Suprapubic skin (tissue), 4 donors: ENCODE measurements at regions not wholly inside any gene's neighbourhood (a gene's known extent, or its start where the extent isn't known, plus 50 kb on each side); places are given as distances from the start of the nearest gene placed in this dataset.

ENCODE experiments used
- DNase-seq, 2 donors: peaks; one replicate each; pipeline ENCODE4 v3.0.0-alpha.2; 2019; ENCODE audit warnings: low spot score in 2 of 2
- H3K27ac ChIP-seq: fragments of 200-600 bp; sonication (generic); one replicate; pipeline ENCODE4 v1.5.1; 2019
- H3K27me3 ChIP-seq: fragments of 200-600 bp; sonication (generic); one replicate; pipeline ENCODE4 v1.5.1; 2019
- H3K36me3 ChIP-seq: fragments of 200-600 bp; sonication (generic); one replicate; pipeline ENCODE4 v1.5.1; 2019
- H3K4me1 ChIP-seq: fragments of 200-600 bp; sonication (generic); one replicate; pipeline ENCODE4 v1.5.1; 2019
- H3K4me3 ChIP-seq: fragments of 200-600 bp; sonication (generic); one replicate; pipeline ENCODE4 v1.5.1; 2019; ENCODE audit warnings: mild to moderate bottlenecking
- H3K9me3 ChIP-seq: fragments of 200-600 bp; sonication (generic); one replicate; pipeline ENCODE4 v1.5.1; 2019
- CTCF ChIP-seq, 2 donors: fragments of 200-600 bp in 1 of 2; fragments of 450-650 bp in 1 of 2; sonication (generic) in 1 of 2; IDR thresholded peaks; one replicate each; pipeline ENCODE4 v1.5.1; 2016 to 2019; ENCODE audit warnings: antibody characterized with exemption in 2 of 2, mild to moderate bottlenecking in 1 of 2, moderate library complexity in 1 of 2
- EP300 ChIP-seq: sonication (generic); formaldehyde crosslinking; IDR thresholded peaks from one replicate; pipeline ENCODE4 v1.6.1; 2017; ENCODE audit warnings: antibody characterized with exemption
- POLR2A ChIP-seq, 2 donors: fragments of 450-650 bp; IDR thresholded peaks; one replicate each; pipeline ENCODE4 v1.6.1; 2017; ENCODE audit warnings: antibody characterized with exemption in 2 of 2, mild to moderate bottlenecking in 2 of 2, moderate library complexity in 2 of 2
- POLR2AphosphoS5 ChIP-seq, 3 donors: sonication (generic); formaldehyde crosslinking; IDR thresholded peaks; one replicate each; pipeline ENCODE4 v1.6.1; 2017; ENCODE audit warnings: antibody characterized with exemption in 3 of 3
- WGBS: methylation state at CpG from one replicate; pipeline ENCODE4 v1.1.5; 2018; 5-methylcytosine and 5-hydroxymethylcytosine counted together

GRCh38 chr7:125247514-125248098 is 318.0 kb upstream of the POT1 start:
- Histone ChIP-seq H3K36me3 (no peaks in the 10 kb centered on the region), H3K27ac (no peak overlapping the region), H3K4me3 (no peak overlapping the region), H3K4me1 (no peaks in the 10 kb centered on the region), H3K9me3 (no peaks in the 10 kb centered on the region), H3K27me3 (no peaks in the 10 kb centered on the region)
- TF ChIP-seq CTCF (IDR thresholded peaks at IDR 0.05) (no peak), EP300 (no peak), POLR2AphosphoS5 (IDR thresholded peaks at IDR 0.05) (no peak), POLR2A (IDR thresholded peaks at IDR 0.05) (no peak)
- 93% methylated on average over 1 of the region's 1 CpG for WGBS
- no peak for DNase-seq

DNA sequence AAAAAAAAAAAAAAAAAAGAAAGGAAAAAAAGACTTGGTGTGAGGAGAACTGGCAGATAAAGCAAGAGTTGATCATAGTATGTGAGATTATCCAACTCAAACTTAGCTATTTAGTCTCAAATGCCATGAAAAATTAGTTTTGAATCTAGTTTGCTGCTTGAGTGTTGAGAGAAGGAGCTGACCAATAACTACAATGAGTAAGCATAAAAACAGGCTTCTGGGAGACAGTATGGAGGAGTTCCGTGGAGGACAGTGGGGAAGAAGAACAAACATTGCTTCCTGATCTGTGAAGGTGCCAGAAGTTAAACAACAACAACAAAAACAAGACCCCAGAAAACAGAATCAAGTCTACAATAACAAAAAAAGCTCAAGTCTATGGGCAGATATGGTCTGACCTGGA is 317.1 kb upstream of the POT1 start:
- DNase-seq = no peak
- TF ChIP-seq EP300 (no peak), CTCF (IDR thresholded peaks at IDR 0.05) (no peak), POLR2AphosphoS5 (IDR thresholded peaks at IDR 0.05) (no peak), POLR2A (IDR thresholded peaks at IDR 0.05) (no peak)
- WGBS = 71% methylated on average over 1 of the region's 1 CpG
- H3K4me3 ChIP-seq = no peak overlapping the region
- H3K27ac ChIP-seq = no peak overlapping the region
- no peaks in the 10 kb centered on the region for H3K4me1 ChIP-seq
- no peaks in the 10 kb centered on the region for H3K9me3 ChIP-seq
- no peaks in the 10 kb centered on the region for H3K27me3 ChIP-seq
- H3K36me3 ChIP-seq = no peaks in the 10 kb centered on the region

DNA sequence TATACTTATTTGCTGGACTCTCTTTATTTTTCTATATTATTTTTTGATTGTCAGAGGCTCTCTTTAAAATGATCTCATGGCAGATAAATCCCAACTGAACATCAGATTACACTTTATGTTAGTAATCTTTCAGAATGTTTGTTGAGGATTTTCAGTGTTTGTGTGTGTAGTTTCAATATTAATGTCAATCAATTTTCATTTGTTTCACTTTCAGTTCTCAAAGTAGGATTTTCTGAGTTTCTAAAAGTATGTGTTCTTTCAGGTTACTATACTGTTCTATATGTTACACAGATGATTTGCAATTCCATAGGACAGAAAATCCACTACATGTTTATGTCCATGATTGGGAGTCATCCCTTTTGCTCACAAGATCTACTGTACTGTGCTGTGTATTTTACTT is 311.9 kb upstream of the POT1 start:
- Histone ChIP-seq H3K27ac (no peak overlapping the region), H3K4me3 (no peak overlapping the region), H3K36me3 (no peaks in the 10 kb centered on the region), H3K9me3 (no peaks in the 10 kb centered on the region), H3K4me1 (no peaks in the 10 kb centered on the region), H3K27me3 (no peaks in the 10 kb centered on the region)
- TF ChIP-seq POLR2A (IDR thresholded peaks at IDR 0.05) (no peak), EP300 (no peak), POLR2AphosphoS5 (IDR thresholded peaks at IDR 0.05) (no peak), CTCF (IDR thresholded peaks at IDR 0.05) (no peak)
- no peak for DNase-seq

DNA sequence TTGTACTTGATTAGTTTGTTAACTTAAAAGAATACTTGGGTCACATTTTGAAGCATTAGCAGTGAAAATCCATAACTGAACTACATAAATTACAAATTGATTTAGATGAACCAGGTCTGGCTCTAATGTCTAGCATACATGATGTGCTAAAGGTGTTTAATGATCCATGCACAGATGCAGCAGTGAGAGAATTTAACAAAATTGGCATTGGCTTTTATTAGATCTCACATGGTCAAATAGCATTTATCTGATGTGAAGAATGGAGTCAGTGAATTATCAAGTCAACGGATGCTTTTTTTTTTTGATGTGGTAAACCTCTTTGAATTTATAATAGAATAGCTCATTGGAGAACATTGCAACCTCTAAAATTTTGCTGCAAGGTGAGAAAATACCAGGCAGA is 293.0 kb upstream of the POT1 start:
- no peak overlapping the region for H3K27ac ChIP-seq
- 87% methylated on average over 1 of the region's 1 CpG for WGBS

DNA sequence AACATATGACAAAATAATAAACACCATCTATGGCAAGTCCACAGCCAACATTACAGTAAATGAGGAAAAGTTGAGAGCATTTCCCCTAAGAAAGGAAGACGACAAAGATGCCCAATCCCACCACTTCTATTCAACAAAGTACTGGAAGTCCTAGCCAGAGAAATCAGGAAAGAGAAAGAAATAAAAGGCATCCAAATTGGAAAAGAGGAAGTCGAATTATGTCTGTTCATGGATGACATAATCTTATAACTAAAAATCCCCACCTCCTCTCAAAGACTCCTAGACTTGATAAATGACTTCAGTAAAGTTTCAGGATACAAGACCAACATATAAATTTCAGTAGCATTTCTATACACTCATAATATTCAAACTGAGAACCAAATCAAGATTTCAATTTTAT is 288.5 kb upstream of the POT1 start:
- no peak overlapping the region for H3K27ac ChIP-seq
- peaks cover 3% of the 10 kb centered on the region for H3K9me3 ChIP-seq
- no peaks in the 10 kb centered on the region for H3K27me3 ChIP-seq
- H3K4me1 ChIP-seq = no peaks in the 10 kb centered on the region
- DNase-seq = no peak
- H3K36me3 ChIP-seq = no peaks in the 10 kb centered on the region
- 87% methylated on average over 2 of the region's 2 CpGs for WGBS
- TF ChIP-seq POLR2AphosphoS5 (IDR thresholded peaks at IDR 0.05) (no peak), CTCF (IDR thresholded peaks at IDR 0.05) (no peak), POLR2A (IDR thresholded peaks at IDR 0.05) (no peak), EP300 (no peak)
- H3K4me3 ChIP-seq = no peak overlapping the region

More for the DNA sequence above, 293.0 kb upstream of the POT1 start:
- Histone ChIP-seq H3K4me1 (no peaks in the 10 kb centered on the region), H3K9me3 (peaks cover 3% of the 10 kb centered on the region), H3K4me3 (no peak overlapping the region), H3K36me3 (no peaks in the 10 kb centered on the region), H3K27me3 (no peaks in the 10 kb centered on the region)
- TF ChIP-seq POLR2A (IDR thresholded peaks at IDR 0.05) (no peak), POLR2AphosphoS5 (IDR thresholded peaks at IDR 0.05) (no peak), CTCF (IDR thresholded peaks at IDR 0.05) (no peak), EP300 (no peak)
- no peak for DNase-seq
